Activated T-helper 1 cell treated with anti-CD3 and anti-CD28 coated beads, Interleukin-12 subunit alpha, Interleukin-12 subunit beta, Interleukin-2, Interleukin-4 antibody, amounts not matched to agents 30 ng/mL and 10 ng/mL and 1 ng/mL, durations not matched to agents 14 hours and 24 hours and 36 hours (primary cell): ENCODE measurements at regions not wholly inside any gene's neighbourhood (a gene's known extent, or its start where the extent isn't known, plus 50 kb on each side); places are given as distances from the start of the nearest gene placed in this dataset.

ENCODE experiments used
- DNase-seq: peaks from one replicate; pipeline ENCODE4 v3.0.0; 2021; ENCODE audit warnings: low spot score
- H3K27ac Mint-ChIP-seq: one replicate; pipeline ENCODE4 v1.8.0; 2021; ENCODE audit warnings: mild to moderate bottlenecking, mixed read lengths
- H3K27me3 Mint-ChIP-seq: one replicate; pipeline ENCODE4 v1.8.0; 2022; ENCODE audit warnings: mild to moderate bottlenecking, moderate library complexity, mixed read lengths; ENCODE audit not compliant: insufficient read depth
- H3K36me3 Mint-ChIP-seq: one replicate; pipeline ENCODE4 v1.8.0; 2021; ENCODE audit warnings: low read depth, mixed read lengths
- H3K4me1 Mint-ChIP-seq: one replicate; pipeline ENCODE4 v1.8.0; 2021; ENCODE audit warnings: low read depth, mixed read lengths
- H3K4me3 Mint-ChIP-seq: one replicate; pipeline ENCODE4 v1.8.0; 2021; ENCODE audit warnings: mild to moderate bottlenecking, moderate library complexity, mixed read lengths
- H3K9me3 Mint-ChIP-seq: one replicate; pipeline ENCODE4 v1.8.0; 2021; ENCODE audit warnings: mixed read lengths
- intact Hi-C: fragments of 100-400 bp; cut with micrococcal nuclease; formaldehyde crosslinking; loops from one replicate; pipeline ENCODE4 v1.15.1; 2024

- Mint-ChIP-seq H3K9me3 (peaks cover 5% of the 10 kb centered on the region), H3K27ac (no peak overlapping the region), H3K4me1 (peaks cover 23% of the 10 kb centered on the region)
Measured at GRCh38 chr1:10935724-10936123, 76.7 kb upstream of the TARDBP start.

GRCh38 chr1:10936998-10937901, 75.2 kb upstream of the TARDBP start:
- Mint-ChIP-seq H3K27me3 (peaks cover 35% of the 10 kb centered on the region), H3K4me1 (peaks cover 24% of the 10 kb centered on the region), H3K9me3 (peaks cover under 1% of the 10 kb centered on the region), H3K4me3 (no peak overlapping the region), H3K36me3 (no peaks in the 10 kb centered on the region), H3K27ac (no peak overlapping the region)
- intact Hi-C loops: no loop called here
- DNase-seq: no peak

More at GRCh38 chr1:10935724-10936123, 76.7 kb upstream of the TARDBP start:
- Mint-ChIP-seq H3K36me3 (peaks cover 2% of the 10 kb centered on the region), H3K27me3 (peaks cover 27% of the 10 kb centered on the region), H3K4me3 (no peak overlapping the region)
- no peak for DNase-seq
- intact Hi-C loops: no loop called here

GRCh38 chr1:10938741-10939417, 73.6 kb upstream of the TARDBP start:
- peaks cover 50% of the 10 kb centered on the region for H3K27me3 Mint-ChIP-seq
- H3K4me1 Mint-ChIP-seq: peaks cover 23% of the 10 kb centered on the region
- no peak overlapping the region for H3K4me3 Mint-ChIP-seq
- DNase-seq: no peak
- no peaks in the 10 kb centered on the region for H3K36me3 Mint-ChIP-seq
- intact Hi-C loops: no loop called here
- H3K27ac Mint-ChIP-seq: peak overlapping the region; percentile 42
- H3K9me3 Mint-ChIP-seq: no peaks in the 10 kb centered on the region

- Mint-ChIP-seq H3K27me3 (peaks cover 60% of the 10 kb centered on the region), H3K4me3 (peak overlapping the region; percentile 53), H3K9me3 (no peaks in the 10 kb centered on the region), H3K36me3 (no peaks in the 10 kb centered on the region), H3K4me1 (peaks cover 31% of the 10 kb centered on the region), H3K27ac (peak overlapping the region; percentile 42)
- DNase-seq: peak; percentile 53
- intact Hi-C loops: loop anchor here (1.0 to 5.0 kb wide), 6 partner anchors 8 to 445 kb away; no protein-coding TSS in a partner anchor
Measured at GRCh38 chr1:10939654-10940450, 72.6 kb upstream of the TARDBP start.

- intact Hi-C loops: loop anchor here (1.0 to 5.0 kb wide), 6 partner anchors 8 to 446 kb away; no protein-coding TSS in a partner anchor
- H3K36me3 Mint-ChIP-seq: no peaks in the 10 kb centered on the region
- no peak for DNase-seq
- H3K4me1 Mint-ChIP-seq: peaks cover 31% of the 10 kb centered on the region
- no peak overlapping the region for H3K4me3 Mint-ChIP-seq
- H3K27ac Mint-ChIP-seq: peak overlapping the region; percentile 10
- H3K27me3 Mint-ChIP-seq: peaks cover 61% of the 10 kb centered on the region
- H3K9me3 Mint-ChIP-seq: no peaks in the 10 kb centered on the region
Measured at GRCh38 chr1:10940451-10940804, 72.0 kb upstream of the TARDBP start.

GRCh38 chr1:10940838-10941237, 71.6 kb upstream of the TARDBP start:
- H3K36me3 Mint-ChIP-seq: no peaks in the 10 kb centered on the region
- H3K4me3 Mint-ChIP-seq: no peak overlapping the region
- H3K27ac Mint-ChIP-seq: no peak overlapping the region
- H3K4me1 Mint-ChIP-seq: peaks cover 31% of the 10 kb centered on the region
- no peak for DNase-seq
- peaks cover 61% of the 10 kb centered on the region for H3K27me3 Mint-ChIP-seq
- intact Hi-C loops: loop anchor here (1.0 to 5.0 kb wide), 6 partner anchors 9 to 446 kb away; no protein-coding TSS in a partner anchor
- no peaks in the 10 kb centered on the region for H3K9me3 Mint-ChIP-seq

GRCh38 chr1:10941891-10942541, 70.4 kb upstream of the TARDBP start:
- intact Hi-C loops: loop anchor here (2.0 to 5.0 kb wide), 4 partner anchors 75 to 447 kb away; no protein-coding TSS in a partner anchor
- Mint-ChIP-seq H3K27me3 (peaks cover 56% of the 10 kb centered on the region), H3K4me1 (peaks cover 31% of the 10 kb centered on the region), H3K27ac (no peak overlapping the region), H3K36me3 (no peaks in the 10 kb centered on the region), H3K9me3 (no peaks in the 10 kb centered on the region), H3K4me3 (no peak overlapping the region)
- peak; percentile 42 for DNase-seq

- Mint-ChIP-seq H3K27me3 (peaks cover 52% of the 10 kb centered on the region), H3K4me1 (peaks cover 31% of the 10 kb centered on the region)
Measured at GRCh38 chr1:10942542-10942912, 69.9 kb upstream of the TARDBP start.

GRCh38 chr1:10943041-10943440, 69.4 kb upstream of the TARDBP start:
- Mint-ChIP-seq H3K9me3 (no peaks in the 10 kb centered on the region), H3K27ac (no peak overlapping the region), H3K4me3 (no peak overlapping the region), H3K36me3 (no peaks in the 10 kb centered on the region), H3K27me3 (peaks cover 49% of the 10 kb centered on the region), H3K4me1 (peaks cover 31% of the 10 kb centered on the region)
- intact Hi-C loops: loop anchor here (2.0 to 5.0 kb wide), 3 partner anchors 76 to 250 kb away; no protein-coding TSS in a partner anchor
- DNase-seq: no peak

More at GRCh38 chr1:10942542-10942912, 69.9 kb upstream of the TARDBP start:
- no peaks in the 10 kb centered on the region for H3K9me3 Mint-ChIP-seq
- intact Hi-C loops: loop anchor here (2.0 to 5.0 kb wide), 3 partner anchors 75 to 250 kb away; no protein-coding TSS in a partner anchor
- H3K27ac Mint-ChIP-seq: no peak overlapping the region
- H3K4me3 Mint-ChIP-seq: no peak overlapping the region
- no peak for DNase-seq
- H3K36me3 Mint-ChIP-seq: no peaks in the 10 kb centered on the region

- no peak for DNase-seq
- peaks cover 31% of the 10 kb centered on the region for H3K4me1 Mint-ChIP-seq
- H3K4me3 Mint-ChIP-seq: no peak overlapping the region
- intact Hi-C loops: loop anchor here (2.0 to 5.0 kb wide), 3 partner anchors 77 to 251 kb away; no protein-coding TSS in a partner anchor
- H3K36me3 Mint-ChIP-seq: no peaks in the 10 kb centered on the region
- H3K9me3 Mint-ChIP-seq: no peaks in the 10 kb centered on the region
- peaks cover 44% of the 10 kb centered on the region for H3K27me3 Mint-ChIP-seq
- H3K27ac Mint-ChIP-seq: no peak overlapping the region
Measured at GRCh38 chr1:10943991-10944730, 68.3 kb upstream of the TARDBP start.

GRCh38 chr1:10945991-10946509, 66.4 kb upstream of the TARDBP start:
- no peak overlapping the region for H3K27ac Mint-ChIP-seq
- no peak for DNase-seq
- H3K36me3 Mint-ChIP-seq: no peaks in the 10 kb centered on the region
- peaks cover 12% of the 10 kb centered on the region for H3K4me1 Mint-ChIP-seq
- peaks cover 36% of the 10 kb centered on the region for H3K27me3 Mint-ChIP-seq
- no peaks in the 10 kb centered on the region for H3K9me3 Mint-ChIP-seq
- intact Hi-C loops: no loop called here
- H3K4me3 Mint-ChIP-seq: no peak overlapping the region
